ENCODE measurements at regions not wholly inside any gene's neighbourhood (a gene's known extent, or its start where the extent isn't known, plus 50 kb on each side); places are given as distances from the start of the nearest gene placed in this dataset.

- CTCF ChIA-PET, result no interaction called here
- Mint-ChIP-seq H3K27ac (no peak overlapping the region), H3K27me3 (ENCODE audit: low read depth) (no peaks in the 10 kb centered on the region), H3K4me3 (no peak overlapping the region), H3K9me3 (no peaks in the 10 kb centered on the region), H3K36me3 (no peaks in the 10 kb centered on the region), H3K4me1 (no peaks in the 10 kb centered on the region)
- TF ChIP-seq OVOL2 (CRISPR knock-in tag; IDR thresholded peaks at IDR 0.05; ENCODE audit: borderline replicate concordance) (no peak), MYBL2 (CRISPR knock-in tag; IDR thresholded peaks at IDR 0.05) (no peak), HMGXB4 (CRISPR knock-in tag; IDR thresholded peaks at IDR 0.05) (no peak), IRF2 (CRISPR knock-in tag; IDR thresholded peaks at IDR 0.05; ENCODE audit: borderline replicate concordance, low read depth) (no peak), JUN (CRISPR knock-in tag; IDR thresholded peaks at IDR 0.05) (no peak), ZNF396 (CRISPR knock-in tag; IDR thresholded peaks at IDR 0.05; ENCODE audit: borderline replicate concordance) (no peak), SOX15 (CRISPR knock-in tag; IDR thresholded peaks at IDR 0.05) (no peak), ZNF425 (CRISPR knock-in tag; conservative IDR thresholded peaks at IDR 0.05) (no peak), FOXP1 (CRISPR knock-in tag; IDR thresholded peaks at IDR 0.05; ENCODE audit: borderline replicate concordance) (no peak), JAZF1 (CRISPR knock-in tag; IDR thresholded peaks at IDR 0.05) (no peak), TP53 (CRISPR knock-in tag; IDR thresholded peaks at IDR 0.05) (no peak), ERG (CRISPR knock-in tag; IDR thresholded peaks at IDR 0.05) (no peak), PREB (CRISPR knock-in tag; IDR thresholded peaks at IDR 0.05; ENCODE audit: borderline replicate concordance) (no peak), TEAD4 (CRISPR knock-in tag; IDR thresholded peaks at IDR 0.05) (no peak), RORB (CRISPR knock-in tag; IDR thresholded peaks at IDR 0.05) (no peak)
- TF ChIP-seq, protein P1, sequence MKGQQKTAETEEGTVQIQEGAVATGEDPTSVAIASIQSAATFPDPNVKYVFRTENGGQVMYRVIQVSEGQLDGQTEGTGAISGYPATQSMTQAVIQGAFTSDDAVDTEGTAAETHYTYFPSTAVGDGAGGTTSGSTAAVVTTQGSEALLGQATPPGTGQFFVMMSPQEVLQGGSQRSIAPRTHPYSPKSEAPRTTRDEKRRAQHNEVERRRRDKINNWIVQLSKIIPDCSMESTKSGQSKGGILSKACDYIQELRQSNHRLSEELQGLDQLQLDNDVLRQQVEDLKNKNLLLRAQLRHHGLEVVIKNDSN (CRISPR knock-in tag; IDR thresholded peaks at IDR 0.05), result no peak
- TF ChIP-seq, protein P2, sequence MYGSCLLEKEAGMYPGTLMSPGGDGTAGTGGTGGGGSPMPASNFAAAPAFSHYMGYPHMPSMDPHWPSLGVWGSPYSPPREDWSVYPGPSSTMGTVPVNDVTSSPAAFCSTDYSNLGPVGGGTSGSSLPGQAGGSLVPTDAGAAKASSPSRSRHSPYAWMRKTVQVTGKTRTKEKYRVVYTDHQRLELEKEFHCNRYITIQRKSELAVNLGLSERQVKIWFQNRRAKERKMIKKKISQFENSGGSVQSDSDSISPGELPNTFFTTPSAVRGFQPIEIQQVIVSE (CRISPR knock-in tag; IDR thresholded peaks at IDR 0.05; ENCODE audit: borderline replicate concordance), result no peak
- TF ChIP-seq, protein P3, sequence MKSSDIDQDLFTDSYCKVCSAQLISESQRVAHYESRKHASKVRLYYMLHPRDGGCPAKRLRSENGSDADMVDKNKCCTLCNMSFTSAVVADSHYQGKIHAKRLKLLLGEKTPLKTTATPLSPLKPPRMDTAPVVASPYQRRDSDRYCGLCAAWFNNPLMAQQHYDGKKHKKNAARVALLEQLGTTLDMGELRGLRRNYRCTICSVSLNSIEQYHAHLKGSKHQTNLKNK (CRISPR knock-in tag; IDR thresholded peaks at IDR 0.05), result no peak
- TF ChIP-seq, protein P4, sequence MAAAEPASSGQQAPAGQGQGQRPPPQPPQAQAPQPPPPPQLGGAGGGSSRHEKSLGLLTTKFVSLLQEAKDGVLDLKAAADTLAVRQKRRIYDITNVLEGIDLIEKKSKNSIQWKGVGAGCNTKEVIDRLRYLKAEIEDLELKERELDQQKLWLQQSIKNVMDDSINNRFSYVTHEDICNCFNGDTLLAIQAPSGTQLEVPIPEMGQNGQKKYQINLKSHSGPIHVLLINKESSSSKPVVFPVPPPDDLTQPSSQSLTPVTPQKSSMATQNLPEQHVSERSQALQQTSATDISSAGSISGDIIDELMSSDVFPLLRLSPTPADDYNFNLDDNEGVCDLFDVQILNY (CRISPR knock-in tag; IDR thresholded peaks at IDR 0.05), result no peak
- TF ChIP-seq, protein P5, sequence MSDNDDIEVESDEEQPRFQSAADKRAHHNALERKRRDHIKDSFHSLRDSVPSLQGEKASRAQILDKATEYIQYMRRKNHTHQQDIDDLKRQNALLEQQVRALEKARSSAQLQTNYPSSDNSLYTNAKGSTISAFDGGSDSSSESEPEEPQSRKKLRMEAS (CRISPR knock-in tag; IDR thresholded peaks at IDR 0.05), result no peak
- POLR2A ChIA-PET, result no interaction called here
- ATAC-seq, result no peak
- no peak for DNase-seq (ENCODE audit: low spot score)
These were observed 513.0 kb upstream of the AKR1E2 start for GRCh38 chr10:4313051-4313450.
